ENCODE measurements at regions not wholly inside any gene's neighbourhood (a gene's known extent, or its start where the extent isn't known, plus 50 kb on each side); places are given as distances from the start of the nearest gene placed in this dataset.

DNA sequence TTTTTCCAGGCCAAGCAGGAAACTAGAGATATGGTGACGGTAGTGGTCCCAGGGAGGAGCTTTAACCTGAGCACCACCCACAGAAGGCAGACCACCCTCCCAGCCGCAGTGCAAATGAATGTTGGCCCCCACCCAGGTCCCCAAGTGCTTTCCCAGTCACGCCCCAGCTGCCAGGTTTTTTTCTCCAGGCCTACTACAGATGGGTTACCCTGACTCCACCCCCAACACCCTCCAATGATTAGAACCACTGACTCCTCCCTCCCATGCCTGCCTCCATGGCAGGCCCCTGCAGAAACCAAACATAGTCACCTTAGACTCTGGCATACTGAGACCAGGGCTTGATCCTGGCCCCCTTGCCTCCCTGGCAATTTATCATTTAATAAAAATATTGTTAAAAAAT lies 58.7 kb upstream of the CHST1 start:
- no peak for DNase-seq (ENCODE audit: low read depth)
- H3K4me3 ChIP-seq (ENCODE audit: low read length): no peak overlapping the region
- TF ChIP-seq, protein P1, sequence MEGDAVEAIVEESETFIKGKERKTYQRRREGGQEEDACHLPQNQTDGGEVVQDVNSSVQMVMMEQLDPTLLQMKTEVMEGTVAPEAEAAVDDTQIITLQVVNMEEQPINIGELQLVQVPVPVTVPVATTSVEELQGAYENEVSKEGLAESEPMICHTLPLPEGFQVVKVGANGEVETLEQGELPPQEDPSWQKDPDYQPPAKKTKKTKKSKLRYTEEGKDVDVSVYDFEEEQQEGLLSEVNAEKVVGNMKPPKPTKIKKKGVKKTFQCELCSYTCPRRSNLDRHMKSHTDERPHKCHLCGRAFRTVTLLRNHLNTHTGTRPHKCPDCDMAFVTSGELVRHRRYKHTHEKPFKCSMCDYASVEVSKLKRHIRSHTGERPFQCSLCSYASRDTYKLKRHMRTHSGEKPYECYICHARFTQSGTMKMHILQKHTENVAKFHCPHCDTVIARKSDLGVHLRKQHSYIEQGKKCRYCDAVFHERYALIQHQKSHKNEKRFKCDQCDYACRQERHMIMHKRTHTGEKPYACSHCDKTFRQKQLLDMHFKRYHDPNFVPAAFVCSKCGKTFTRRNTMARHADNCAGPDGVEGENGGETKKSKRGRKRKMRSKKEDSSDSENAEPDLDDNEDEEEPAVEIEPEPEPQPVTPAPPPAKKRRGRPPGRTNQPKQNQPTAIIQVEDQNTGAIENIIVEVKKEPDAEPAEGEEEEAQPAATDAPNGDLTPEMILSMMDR (IDR thresholded peaks at IDR 0.05; ENCODE audit: insufficient read depth, low read depth, low read length, missing control alignments): no peak

DNA sequence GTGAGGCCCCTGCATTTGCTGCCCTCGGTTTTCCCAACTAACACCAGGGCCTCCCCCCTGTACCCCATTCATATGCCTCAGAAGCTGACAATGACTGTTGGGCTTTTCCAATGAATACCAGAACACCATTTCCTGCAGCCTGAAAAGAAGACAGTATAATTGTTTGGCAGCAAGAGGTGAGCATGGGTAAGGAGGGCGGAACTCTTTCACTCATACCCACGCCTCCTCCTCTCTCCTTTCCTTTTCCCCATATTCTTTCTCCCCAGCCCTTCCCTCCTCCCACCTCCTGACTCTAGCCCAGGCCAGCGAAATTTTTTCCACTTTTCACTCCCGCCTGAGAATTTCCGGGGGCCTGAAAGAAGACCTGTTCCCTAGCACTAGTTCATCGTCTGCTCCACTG lies 58.0 kb upstream of the CHST1 start:
- no peak for DNase-seq (ENCODE audit: low read depth)
- TF ChIP-seq, protein P1 (IDR thresholded peaks at IDR 0.05; ENCODE audit: insufficient read depth, low read depth, low read length, missing control alignments): no peak
- no peak overlapping the region for H3K4me3 ChIP-seq (ENCODE audit: low read length)

DNA sequence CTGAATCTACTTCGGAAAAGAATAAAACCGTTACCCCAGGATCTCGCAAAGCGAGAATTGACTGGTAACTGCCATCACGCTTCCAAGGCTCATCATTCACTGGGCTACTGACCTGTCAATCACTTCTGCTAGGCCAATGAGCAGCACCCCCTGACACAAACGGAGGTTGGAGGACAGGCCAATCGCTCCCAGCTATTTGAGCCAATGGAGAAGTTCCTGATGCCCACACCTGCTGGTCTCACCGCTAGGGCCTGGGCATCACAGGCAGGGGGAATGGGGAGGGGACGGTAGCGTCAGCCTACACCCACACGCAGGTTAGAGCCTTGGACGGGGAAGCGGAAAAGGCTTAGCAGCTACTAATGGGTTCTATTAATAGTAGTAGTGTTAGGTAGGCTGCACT lies 56.7 kb upstream of the CHST1 start:
- no peak overlapping the region for H3K4me3 ChIP-seq (ENCODE audit: low read length)
- DNase-seq (ENCODE audit: low read depth): no peak
- TF ChIP-seq, protein P1 (IDR thresholded peaks at IDR 0.05; ENCODE audit: insufficient read depth, low read depth, low read length, missing control alignments): no peak

DNA sequence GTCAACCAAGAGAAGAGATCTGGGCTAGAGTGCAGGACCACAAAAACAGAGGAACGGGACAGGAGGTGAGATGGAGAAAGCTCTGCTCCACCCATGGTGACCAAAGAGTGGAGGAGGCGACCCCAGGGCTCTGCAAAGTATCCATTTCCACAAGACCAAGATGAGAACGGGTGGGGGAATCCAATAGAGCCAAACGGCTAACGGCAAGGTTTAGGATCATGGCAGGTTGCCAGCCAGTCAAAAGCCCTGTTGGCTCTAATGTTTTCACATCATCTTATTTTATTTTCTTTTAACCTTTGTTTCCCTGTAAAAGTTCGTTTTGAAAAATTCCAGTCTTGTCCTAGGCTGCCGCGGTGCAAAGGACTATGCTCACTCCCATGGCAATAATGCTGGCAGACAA lies 52.1 kb upstream of the CHST1 start:
- no peak overlapping the region for H3K4me3 ChIP-seq (ENCODE audit: low read length)
- DNase-seq (ENCODE audit: low read depth): no peak
- TF ChIP-seq, protein P1 (IDR thresholded peaks at IDR 0.05; ENCODE audit: insufficient read depth, low read depth, low read length, missing control alignments): no peak

DNA sequence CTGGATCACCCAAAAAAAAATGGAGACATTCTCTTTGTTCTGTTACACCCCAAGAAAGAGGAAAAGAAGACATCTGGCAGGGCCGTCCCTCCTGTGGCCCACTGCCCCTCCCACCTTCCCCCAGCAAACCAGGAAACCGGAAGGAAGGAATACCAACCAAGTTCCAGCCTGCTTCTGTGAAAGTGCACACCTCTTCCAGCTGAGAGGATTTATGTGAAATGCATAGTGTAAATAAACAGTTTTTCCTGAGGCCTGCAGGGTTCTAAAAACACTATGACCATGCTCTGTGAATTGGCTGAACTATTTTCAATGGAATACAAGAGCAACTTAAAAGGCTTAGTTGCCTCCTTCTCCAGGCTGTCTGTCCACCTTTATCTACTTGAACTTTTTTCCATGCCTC lies 50.0 kb upstream of the CHST1 start:
- TF ChIP-seq, protein P1 (IDR thresholded peaks at IDR 0.05; ENCODE audit: insufficient read depth, low read depth, low read length, missing control alignments): no peak
- H3K4me3 ChIP-seq (ENCODE audit: low read length): no peak overlapping the region
- DNase-seq (ENCODE audit: low read depth): no peak
